Panc1 (cell line): ENCODE measurements at regions not wholly inside any gene's neighbourhood (a gene's known extent, or its start where the extent isn't known, plus 50 kb on each side); places are given as distances from the start of the nearest gene placed in this dataset.

Experiments used
- CTCF ChIP-seq: fragments of 450-650 bp; IDR thresholded peaks from 2 replicates; pipeline ENCODE4 v1.5.1; 2017; ENCODE audit warnings: mild to moderate bottlenecking
- POLR2AphosphoS5 ChIP-seq: IDR thresholded peaks from 2 replicates; pipeline ENCODE4 v1.6.1; 2012; ENCODE audit warnings: mild to moderate bottlenecking, low read depth, low read length, moderate library complexity
- REST ChIP-seq, 2 experiments: IDR thresholded peaks; 2 replicates each; pipeline ENCODE4 v1.6.1; 2011 to 2012; ENCODE audit warnings: low read depth in 2 of 2, control low read depth in 1 of 2, low read length in 1 of 2, mild to moderate bottlenecking in 1 of 2, moderate library complexity in 1 of 2; ENCODE audit not compliant: insufficient read depth in 1 of 2
- SIN3A ChIP-seq: IDR thresholded peaks from 2 replicates; pipeline ENCODE4 v1.6.1; 2012; ENCODE audit warnings: low read depth, mild to moderate bottlenecking, low read length, moderate library complexity, borderline replicate concordance; ENCODE audit not compliant: insufficient read depth
- TCF7L2 ChIP-seq: IDR thresholded peaks from 2 replicates; pipeline ENCODE4 v1.6.1; 2011; ENCODE audit warnings: mild to moderate bottlenecking, low read depth, low read length, inconsistent platforms

GRCh38 chr16:27641260-27641659 lies 91.3 kb downstream of the KATNIP start:
- TF ChIP-seq CTCF (no peak), SIN3A (no peak), POLR2AphosphoS5 (no peak), TCF7L2 (no peak), REST (IDR thresholded peaks at IDR 0.05; ENCODE audit: insufficient read depth in 1 of 2, low read depth in 2 of 2, low read length in 1 of 2) (no peak)
